ENCODE measurements at regions not wholly inside any gene's neighbourhood (a gene's known extent, or its start where the extent isn't known, plus 50 kb on each side); places are given as distances from the start of the nearest gene placed in this dataset.

- H3K27me3 ChIP-seq (ENCODE audit: insufficient read depth, low read length, poor library complexity, severe bottlenecking), result no peaks in the 10 kb centered on the region
- no peak for TF ChIP-seq CTCF (conservative IDR thresholded peaks at IDR 0.05; ENCODE audit: low read length)
- TF ChIP-seq EZH2phosphoT487 (IDR thresholded peaks at IDR 0.05; ENCODE audit: borderline replicate concordance), result no peak
- no peaks in the 10 kb centered on the region for H3F3A ChIP-seq (ENCODE audit: low read depth)
- no peaks in the 10 kb centered on the region for H3K9me3 ChIP-seq (ENCODE audit: insufficient read depth, low read depth, low read length)
- no peak overlapping the region for H2AFZ ChIP-seq (ENCODE audit: low read length)
- H3K4me2 ChIP-seq (ENCODE audit: low read depth, low read length, poor library complexity, severe bottlenecking), result no peak overlapping the region
- H3K79me2 ChIP-seq (ENCODE audit: insufficient read depth, low read length), result no peaks in the 10 kb centered on the region
- no peaks in the 10 kb centered on the region for H4K20me1 ChIP-seq (ENCODE audit: insufficient read depth, low read length, poor library complexity, severe bottlenecking)
- no peaks in the 10 kb centered on the region for H3K9me2 ChIP-seq (replicated peaks; ENCODE audit: low read depth, low read length)
- no peaks in the 10 kb centered on the region for H3K36me3 ChIP-seq (ENCODE audit: insufficient read depth, low read length)
- H3K4me3 ChIP-seq (ENCODE audit: low read length, poor library complexity, severe bottlenecking), result no peak overlapping the region
- H3K9ac ChIP-seq (ENCODE audit: low read depth, low read length, poor library complexity, severe bottlenecking), result no peak overlapping the region
- no peaks in the 10 kb centered on the region for H3K4me1 ChIP-seq (ENCODE audit: insufficient read depth, low read length, poor library complexity, severe bottlenecking)
Measured at GRCh38 chr20:39954621-39955020, 734.4 kb downstream of the MAFB start.

GRCh38 chr20:39946931-39947330 is 742.1 kb downstream of the MAFB start:
- Histone ChIP-seq H4K20me1 (ENCODE audit: insufficient read depth, low read length, poor library complexity, severe bottlenecking) (no peaks in the 10 kb centered on the region), H2AFZ (ENCODE audit: low read length) (no peak overlapping the region), H3K4me1 (ENCODE audit: insufficient read depth, low read length, poor library complexity, severe bottlenecking) (no peaks in the 10 kb centered on the region), H3K4me2 (ENCODE audit: low read depth, low read length, poor library complexity, severe bottlenecking) (no peak overlapping the region), H3K27me3 (ENCODE audit: insufficient read depth, low read length, poor library complexity, severe bottlenecking) (no peaks in the 10 kb centered on the region), H3K9me2 (replicated peaks; ENCODE audit: low read depth, low read length) (no peaks in the 10 kb centered on the region), H3K36me3 (ENCODE audit: insufficient read depth, low read length) (no peaks in the 10 kb centered on the region), H3K79me2 (ENCODE audit: insufficient read depth, low read length) (no peaks in the 10 kb centered on the region), H3F3A (ENCODE audit: low read depth) (no peaks in the 10 kb centered on the region), H3K4me3 (ENCODE audit: low read length, poor library complexity, severe bottlenecking) (no peak overlapping the region), H3K9me3 (ENCODE audit: insufficient read depth, low read depth, low read length) (no peaks in the 10 kb centered on the region), H3K9ac (ENCODE audit: low read depth, low read length, poor library complexity, severe bottlenecking) (no peak overlapping the region)
- TF ChIP-seq EZH2phosphoT487 (IDR thresholded peaks at IDR 0.05; ENCODE audit: borderline replicate concordance) (no peak), CTCF (conservative IDR thresholded peaks at IDR 0.05; ENCODE audit: low read length) (no peak)

GRCh38 chr20:39946053-39946810 is 742.8 kb downstream of the MAFB start:
- Histone ChIP-seq H3K79me2 (ENCODE audit: insufficient read depth, low read length) (no peaks in the 10 kb centered on the region), H4K20me1 (ENCODE audit: insufficient read depth, low read length, poor library complexity, severe bottlenecking) (no peaks in the 10 kb centered on the region), H3K9ac (ENCODE audit: low read depth, low read length, poor library complexity, severe bottlenecking) (no peak overlapping the region), H3K27me3 (ENCODE audit: insufficient read depth, low read length, poor library complexity, severe bottlenecking) (no peaks in the 10 kb centered on the region), H3K9me3 (ENCODE audit: insufficient read depth, low read depth, low read length) (no peaks in the 10 kb centered on the region), H3F3A (ENCODE audit: low read depth) (no peaks in the 10 kb centered on the region), H2AFZ (ENCODE audit: low read length) (no peak overlapping the region), H3K4me2 (ENCODE audit: low read depth, low read length, poor library complexity, severe bottlenecking) (no peak overlapping the region), H3K4me3 (ENCODE audit: low read length, poor library complexity, severe bottlenecking) (no peak overlapping the region), H3K9me2 (replicated peaks; ENCODE audit: low read depth, low read length) (no peaks in the 10 kb centered on the region), H3K36me3 (ENCODE audit: insufficient read depth, low read length) (no peaks in the 10 kb centered on the region), H3K4me1 (ENCODE audit: insufficient read depth, low read length, poor library complexity, severe bottlenecking) (no peaks in the 10 kb centered on the region)
- TF ChIP-seq EZH2phosphoT487 (IDR thresholded peaks at IDR 0.05; ENCODE audit: borderline replicate concordance) (no peak), CTCF (conservative IDR thresholded peaks at IDR 0.05; ENCODE audit: low read length) (no peak)
